ENCODE measurements at regions not wholly inside any gene's neighbourhood (a gene's known extent, or its start where the extent isn't known, plus 50 kb on each side); places are given as distances from the start of the nearest gene placed in this dataset.

- DNase-seq = no peak
These were observed 209.7 kb downstream of the SKIDA1 start for GRCh38 chr10:21315645-21316220.

- DNase-seq = no peak
These were observed 210.4 kb downstream of the SKIDA1 start for GRCh38 chr10:21314906-21315644.

- no peak for DNase-seq
These were observed 211.3 kb downstream of the SKIDA1 start for GRCh38 chr10:21314111-21314626.

- DNase-seq = no peak
These were observed 211.8 kb downstream of the SKIDA1 start for GRCh38 chr10:21313691-21314090.

GRCh38 chr10:21311426-21311825, 214.1 kb downstream of the SKIDA1 start:
- DNase-seq = no peak

GRCh38 chr10:21309427-21309826, 216.1 kb downstream of the SKIDA1 start:
- DNase-seq = no peak

- DNase-seq = no peak
These were observed 216.5 kb downstream of the SKIDA1 start for GRCh38 chr10:21308946-21309345.

GRCh38 chr10:21308018-21308417, 217.5 kb downstream of the SKIDA1 start:
- no peak for DNase-seq

GRCh38 chr10:21304608-21305007, 220.9 kb downstream of the SKIDA1 start:
- no peak for DNase-seq

GRCh38 chr10:21304198-21304597, 221.3 kb downstream of the SKIDA1 start:
- no peak for DNase-seq

- no peak for DNase-seq
These were observed 224.9 kb downstream of the SKIDA1 start for GRCh38 chr10:21300551-21300950.

- no peak for DNase-seq
These were observed 226.2 kb downstream of the SKIDA1 start for GRCh38 chr10:21299330-21299729.

GRCh38 chr10:21298701-21299100, 226.8 kb downstream of the SKIDA1 start:
- DNase-seq = no peak

- no peak for DNase-seq
These were observed 227.7 kb downstream of the SKIDA1 start for GRCh38 chr10:21297603-21298383.

GRCh38 chr10:21296575-21297355, 228.7 kb downstream of the SKIDA1 start:
- DNase-seq = no peak

GRCh38 chr10:21293518-21294356, 231.7 kb downstream of the SKIDA1 start:
- DNase-seq = no peak

GRCh38 chr10:21292763-21293517, 232.5 kb downstream of the SKIDA1 start:
- no peak for DNase-seq

- no peak for DNase-seq
These were observed 234.9 kb downstream of the SKIDA1 start for GRCh38 chr10:21290499-21291160.

- no peak for DNase-seq
These were observed 235.5 kb downstream of the SKIDA1 start for GRCh38 chr10:21289961-21290360.

- DNase-seq = no peak
These were observed 236.2 kb downstream of the SKIDA1 start for GRCh38 chr10:21289271-21289670.

All from NCI-H1417 treated with DMSO at 0.1 percent for 48 hours (cell line).